Upper lobe of left lung (tissue), 4 donors: ENCODE measurements at regions not wholly inside any gene's neighbourhood (a gene's known extent, or its start where the extent isn't known, plus 50 kb on each side); places are given as distances from the start of the nearest gene placed in this dataset.

Experiments used
- EP300 ChIP-seq, 4 donors: sonication (generic); formaldehyde crosslinking; IDR thresholded peaks; one replicate each; pipeline ENCODE4 v1.5.1; 2017; ENCODE audit warnings: antibody characterized with exemption in 4 of 4, control low read depth in 2 of 4
- POLR2A ChIP-seq, 4 donors: fragments of 450-650 bp; IDR thresholded peaks; one replicate each; pipeline ENCODE4 v1.5.1; 2016 to 2017; ENCODE audit warnings: antibody characterized with exemption in 4 of 4, mild to moderate bottlenecking in 2 of 4
- TF ChIP-seq, protein P1 (sequence below), 6 experiments: fragments of 450-650 bp in 4 of 6; fragments of 200-600 bp in 2 of 6; sonication (generic) in 2 of 6; IDR thresholded peaks; one replicate each; pipeline ENCODE4 v1.5.1; 2016 to 2019; ENCODE audit warnings: antibody characterized with exemption in 6 of 6

GRCh38 chr18:77617694-77618093, 368.0 kb downstream of the GALR1 start:
- TF ChIP-seq, protein P1, sequence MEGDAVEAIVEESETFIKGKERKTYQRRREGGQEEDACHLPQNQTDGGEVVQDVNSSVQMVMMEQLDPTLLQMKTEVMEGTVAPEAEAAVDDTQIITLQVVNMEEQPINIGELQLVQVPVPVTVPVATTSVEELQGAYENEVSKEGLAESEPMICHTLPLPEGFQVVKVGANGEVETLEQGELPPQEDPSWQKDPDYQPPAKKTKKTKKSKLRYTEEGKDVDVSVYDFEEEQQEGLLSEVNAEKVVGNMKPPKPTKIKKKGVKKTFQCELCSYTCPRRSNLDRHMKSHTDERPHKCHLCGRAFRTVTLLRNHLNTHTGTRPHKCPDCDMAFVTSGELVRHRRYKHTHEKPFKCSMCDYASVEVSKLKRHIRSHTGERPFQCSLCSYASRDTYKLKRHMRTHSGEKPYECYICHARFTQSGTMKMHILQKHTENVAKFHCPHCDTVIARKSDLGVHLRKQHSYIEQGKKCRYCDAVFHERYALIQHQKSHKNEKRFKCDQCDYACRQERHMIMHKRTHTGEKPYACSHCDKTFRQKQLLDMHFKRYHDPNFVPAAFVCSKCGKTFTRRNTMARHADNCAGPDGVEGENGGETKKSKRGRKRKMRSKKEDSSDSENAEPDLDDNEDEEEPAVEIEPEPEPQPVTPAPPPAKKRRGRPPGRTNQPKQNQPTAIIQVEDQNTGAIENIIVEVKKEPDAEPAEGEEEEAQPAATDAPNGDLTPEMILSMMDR (IDR thresholded peaks at IDR 0.05) = no peak
- TF ChIP-seq EP300 (IDR thresholded peaks at IDR 0.05) (no peak), POLR2A (IDR thresholded peaks at IDR 0.05) (no peak)
